ENCODE measurements at regions not wholly inside any gene's neighbourhood (a gene's known extent, or its start where the extent isn't known, plus 50 kb on each side); places are given as distances from the start of the nearest gene placed in this dataset.

GRCh38 chrX:94424456-94424855 lies 750.5 kb downstream of the FAM133A start:
- no peak for DNase-seq (ENCODE audit: insufficient read length, low spot score, missing footprints)
- Histone ChIP-seq H2AFZ (ENCODE audit: low read length) (no peak overlapping the region), H3K4me3 (ENCODE audit: insufficient read depth, low read length) (no peak overlapping the region), H3K4me1 (ENCODE audit: insufficient read depth, low read length) (no peaks in the 10 kb centered on the region), H4K20me1 (ENCODE audit: insufficient read depth, low read length) (no peaks in the 10 kb centered on the region), H3K27ac (ENCODE audit: low read depth, low read length) (no peak overlapping the region), H3K9me3 (ENCODE audit: low read depth, low read length) (no peaks in the 10 kb centered on the region), H3K36me3 (ENCODE audit: insufficient read depth, low read length) (no peaks in the 10 kb centered on the region), H3K27me3 (ENCODE audit: insufficient read depth, low read length) (no peaks in the 10 kb centered on the region), H3K4me2 (ENCODE audit: insufficient read depth, low read length) (no peak overlapping the region), H3K79me2 (ENCODE audit: insufficient read depth, low read length) (no peaks in the 10 kb centered on the region)
- no peak for TF ChIP-seq CTCF (IDR thresholded peaks at IDR 0.05; ENCODE audit: extremely low read depth, low read depth, low read length)

- H3K79me2 ChIP-seq (ENCODE audit: insufficient read depth, low read length) = no peaks in the 10 kb centered on the region
- H3K36me3 ChIP-seq (ENCODE audit: insufficient read depth, low read length) = no peaks in the 10 kb centered on the region
- no peak overlapping the region for H3K4me3 ChIP-seq (ENCODE audit: insufficient read depth, low read length)
- H3K27me3 ChIP-seq (ENCODE audit: insufficient read depth, low read length) = no peaks in the 10 kb centered on the region
- no peak overlapping the region for H3K4me2 ChIP-seq (ENCODE audit: insufficient read depth, low read length)
- no peak for TF ChIP-seq CTCF (IDR thresholded peaks at IDR 0.05; ENCODE audit: extremely low read depth, low read depth, low read length)
- no peak for DNase-seq (ENCODE audit: insufficient read length, low spot score, missing footprints)
- H3K27ac ChIP-seq (ENCODE audit: low read depth, low read length) = no peak overlapping the region
- H3K9me3 ChIP-seq (ENCODE audit: low read depth, low read length) = no peaks in the 10 kb centered on the region
- no peaks in the 10 kb centered on the region for H4K20me1 ChIP-seq (ENCODE audit: insufficient read depth, low read length)
- no peak overlapping the region for H2AFZ ChIP-seq (ENCODE audit: low read length)
- H3K4me1 ChIP-seq (ENCODE audit: insufficient read depth, low read length) = no peaks in the 10 kb centered on the region
These were observed 756.1 kb downstream of the FAM133A start for GRCh38 chrX:94430091-94430490.

GRCh38 chrX:94435799-94436198 lies 761.8 kb downstream of the FAM133A start:
- DNase-seq (ENCODE audit: insufficient read length, low spot score, missing footprints) = no peak
- Histone ChIP-seq H4K20me1 (ENCODE audit: insufficient read depth, low read length) (no peaks in the 10 kb centered on the region), H3K4me2 (ENCODE audit: insufficient read depth, low read length) (no peak overlapping the region), H3K4me1 (ENCODE audit: insufficient read depth, low read length) (no peaks in the 10 kb centered on the region), H2AFZ (ENCODE audit: low read length) (no peak overlapping the region), H3K36me3 (ENCODE audit: insufficient read depth, low read length) (no peaks in the 10 kb centered on the region), H3K79me2 (ENCODE audit: insufficient read depth, low read length) (no peaks in the 10 kb centered on the region), H3K4me3 (ENCODE audit: insufficient read depth, low read length) (no peak overlapping the region), H3K27ac (ENCODE audit: low read depth, low read length) (no peak overlapping the region), H3K27me3 (ENCODE audit: insufficient read depth, low read length) (no peaks in the 10 kb centered on the region), H3K9me3 (ENCODE audit: low read depth, low read length) (no peaks in the 10 kb centered on the region)
- TF ChIP-seq CTCF (IDR thresholded peaks at IDR 0.05; ENCODE audit: extremely low read depth, low read depth, low read length) = no peak

GRCh38 chrX:94454159-94454558 lies 780.2 kb downstream of the FAM133A start:
- Histone ChIP-seq H3K4me3 (ENCODE audit: insufficient read depth, low read length) (no peak overlapping the region), H3K4me2 (ENCODE audit: insufficient read depth, low read length) (no peak overlapping the region), H2AFZ (ENCODE audit: low read length) (no peak overlapping the region), H3K79me2 (ENCODE audit: insufficient read depth, low read length) (no peaks in the 10 kb centered on the region), H3K27me3 (ENCODE audit: insufficient read depth, low read length) (no peaks in the 10 kb centered on the region), H3K9me3 (ENCODE audit: low read depth, low read length) (no peaks in the 10 kb centered on the region), H3K4me1 (ENCODE audit: insufficient read depth, low read length) (no peaks in the 10 kb centered on the region), H3K36me3 (ENCODE audit: insufficient read depth, low read length) (no peaks in the 10 kb centered on the region), H4K20me1 (ENCODE audit: insufficient read depth, low read length) (no peaks in the 10 kb centered on the region), H3K27ac (ENCODE audit: low read depth, low read length) (no peak overlapping the region)
- no peak for TF ChIP-seq CTCF (IDR thresholded peaks at IDR 0.05; ENCODE audit: extremely low read depth, low read depth, low read length)
- DNase-seq (ENCODE audit: insufficient read length, low spot score, missing footprints) = no peak

Measured in osteoblast (primary cell).